ENCODE measurements at regions not wholly inside any gene's neighbourhood (a gene's known extent, or its start where the extent isn't known, plus 50 kb on each side); places are given as distances from the start of the nearest gene placed in this dataset.

DNA sequence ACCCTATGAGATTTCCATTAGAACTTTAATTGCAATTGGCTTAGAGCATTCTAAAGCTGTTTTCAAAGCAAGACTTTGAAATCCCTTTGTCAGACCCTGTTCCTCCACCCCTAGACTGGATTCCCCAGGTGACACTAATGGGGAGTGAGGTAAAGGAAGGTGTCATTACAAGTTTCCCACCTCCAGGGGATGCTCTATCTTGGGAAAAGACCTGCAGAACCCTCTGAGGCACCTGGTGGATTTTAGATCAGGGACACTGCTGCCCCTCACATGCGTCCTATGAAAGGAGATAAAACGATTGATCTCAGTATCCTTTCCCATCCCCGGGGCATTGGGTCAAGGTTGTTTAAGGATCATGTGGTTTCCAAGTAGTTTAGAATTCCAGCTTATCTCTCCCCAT, 80.3 kb upstream of the RGS4 start:
- Histone ChIP-seq H3K4me1 (no peaks in the 10 kb centered on the region), H3K27ac (no peak overlapping the region), H3K27me3 (no peaks in the 10 kb centered on the region), H3K9me3 (no peaks in the 10 kb centered on the region), H3K4me3 (no peak overlapping the region), H3K36me3 (no peaks in the 10 kb centered on the region)
- no peak for ATAC-seq
- intact Hi-C loops (cut with DNase I), result no loop called here
- TF ChIP-seq, protein P1, sequence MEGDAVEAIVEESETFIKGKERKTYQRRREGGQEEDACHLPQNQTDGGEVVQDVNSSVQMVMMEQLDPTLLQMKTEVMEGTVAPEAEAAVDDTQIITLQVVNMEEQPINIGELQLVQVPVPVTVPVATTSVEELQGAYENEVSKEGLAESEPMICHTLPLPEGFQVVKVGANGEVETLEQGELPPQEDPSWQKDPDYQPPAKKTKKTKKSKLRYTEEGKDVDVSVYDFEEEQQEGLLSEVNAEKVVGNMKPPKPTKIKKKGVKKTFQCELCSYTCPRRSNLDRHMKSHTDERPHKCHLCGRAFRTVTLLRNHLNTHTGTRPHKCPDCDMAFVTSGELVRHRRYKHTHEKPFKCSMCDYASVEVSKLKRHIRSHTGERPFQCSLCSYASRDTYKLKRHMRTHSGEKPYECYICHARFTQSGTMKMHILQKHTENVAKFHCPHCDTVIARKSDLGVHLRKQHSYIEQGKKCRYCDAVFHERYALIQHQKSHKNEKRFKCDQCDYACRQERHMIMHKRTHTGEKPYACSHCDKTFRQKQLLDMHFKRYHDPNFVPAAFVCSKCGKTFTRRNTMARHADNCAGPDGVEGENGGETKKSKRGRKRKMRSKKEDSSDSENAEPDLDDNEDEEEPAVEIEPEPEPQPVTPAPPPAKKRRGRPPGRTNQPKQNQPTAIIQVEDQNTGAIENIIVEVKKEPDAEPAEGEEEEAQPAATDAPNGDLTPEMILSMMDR (IDR thresholded peaks at IDR 0.05), result no peak
- no peak for TF ChIP-seq POLR2A (IDR thresholded peaks at IDR 0.05)
- WGBS (ENCODE audit: insufficient coverage, low coverage, low lambda C conversion rate, missing lambda C conversion rate), result no CpG with 5 or more reads among the region's 3 CpGs
- no peak for DNase-seq

DNA sequence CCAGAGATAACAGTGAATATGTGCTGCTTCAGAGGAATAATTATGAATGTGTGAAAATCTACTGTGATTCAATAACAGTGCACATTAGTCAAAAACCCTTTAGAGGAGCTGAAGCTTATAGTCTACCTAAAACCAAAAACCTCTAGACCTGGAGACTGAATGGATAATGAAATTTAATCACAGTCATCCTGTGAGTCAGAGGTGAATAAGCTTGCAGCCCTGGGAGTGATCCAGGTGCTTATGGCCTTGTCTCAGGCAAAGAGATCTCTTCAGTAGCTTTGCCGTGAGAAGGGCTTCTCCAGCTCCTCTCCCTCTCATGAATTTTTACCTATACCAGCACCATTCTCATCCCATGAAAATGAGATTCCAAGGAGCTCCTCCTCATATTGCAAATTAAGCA, 81.3 kb upstream of the RGS4 start:
- DNase-seq, result no peak
- no peak for TF ChIP-seq POLR2A (IDR thresholded peaks at IDR 0.05)
- TF ChIP-seq, protein P1 (IDR thresholded peaks at IDR 0.05), result no peak
- H3K27me3 ChIP-seq, result no peaks in the 10 kb centered on the region
- H3K9me3 ChIP-seq, result no peaks in the 10 kb centered on the region
- no peaks in the 10 kb centered on the region for H3K4me1 ChIP-seq
- H3K4me3 ChIP-seq, result no peak overlapping the region
- intact Hi-C loops (cut with DNase I), result no loop called here
- no peak for ATAC-seq
- no peak overlapping the region for H3K27ac ChIP-seq
- H3K36me3 ChIP-seq, result no peaks in the 10 kb centered on the region
- WGBS (ENCODE audit: insufficient coverage, low coverage, low lambda C conversion rate, missing lambda C conversion rate), result 89% methylated on average over 1 of the region's 1 CpG

DNA sequence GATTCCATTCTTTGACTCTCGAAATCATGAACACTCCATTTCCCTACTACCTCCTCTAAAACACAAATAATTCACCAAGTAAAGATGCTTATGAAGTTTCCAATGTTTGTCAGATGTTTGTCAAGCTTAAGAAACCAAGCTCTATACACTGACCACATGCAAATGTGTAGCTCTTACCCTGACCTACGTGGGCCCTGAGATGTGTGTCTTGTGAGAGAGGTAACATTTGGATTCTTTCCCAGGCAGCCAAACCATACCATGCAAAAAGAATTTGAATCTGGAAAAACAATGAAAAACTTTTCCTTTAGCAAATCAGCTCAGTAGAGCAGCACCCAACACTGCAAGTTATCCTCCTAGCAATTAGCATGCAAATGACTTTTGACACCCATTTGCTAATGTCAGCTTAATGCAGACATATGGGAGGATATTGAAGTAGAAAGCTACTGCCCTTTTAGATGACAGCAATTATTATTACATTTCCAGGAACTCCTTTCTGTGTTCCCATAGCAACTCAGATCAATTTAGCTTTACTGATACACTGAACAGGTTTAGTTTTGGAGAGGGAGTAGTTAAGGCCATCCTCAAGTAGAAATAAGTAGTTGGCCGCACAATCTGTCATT, 83.2 kb upstream of the RGS4 start:
- Histone ChIP-seq H3K36me3 (no peaks in the 10 kb centered on the region), H3K9me3 (no peaks in the 10 kb centered on the region), H3K27ac (no peak overlapping the region), H3K4me1 (no peaks in the 10 kb centered on the region), H3K4me3 (no peak overlapping the region), H3K27me3 (no peaks in the 10 kb centered on the region)
- TF ChIP-seq, protein P1 (IDR thresholded peaks at IDR 0.05), result no peak
- TF ChIP-seq POLR2A (IDR thresholded peaks at IDR 0.05), result no peak
- intact Hi-C loops (cut with DNase I), result no loop called here
- ATAC-seq (no peak), DNase-seq (no peak)
- WGBS (ENCODE audit: insufficient coverage, low coverage, low lambda C conversion rate, missing lambda C conversion rate), result 71% methylated on average over 3 of the region's 3 CpGs

DNA sequence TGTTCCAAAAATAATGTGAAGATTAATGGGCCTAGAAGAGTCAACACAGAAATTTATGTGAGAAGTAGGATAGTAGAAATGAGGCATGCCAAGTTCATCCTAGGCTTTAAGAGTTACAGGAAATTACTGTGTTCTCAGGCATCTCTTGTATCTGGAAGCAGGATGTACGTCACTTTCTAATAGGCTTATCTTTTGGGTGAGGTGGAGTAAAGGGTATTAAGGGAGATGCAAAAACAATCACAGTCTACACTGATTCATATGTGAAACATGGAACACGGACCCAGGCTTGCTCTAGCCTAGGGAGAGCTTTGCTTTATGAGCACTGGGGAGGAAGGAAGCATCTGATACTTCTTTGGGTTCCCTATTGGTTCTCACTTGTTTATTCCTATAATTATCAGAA, 84.5 kb upstream of the RGS4 start:
- intact Hi-C loops (cut with DNase I), result no loop called here
- 12% methylated on average over 2 of the region's 2 CpGs for WGBS (ENCODE audit: insufficient coverage, low coverage, low lambda C conversion rate, missing lambda C conversion rate)
- TF ChIP-seq POLR2A (IDR thresholded peaks at IDR 0.05), result no peak
- TF ChIP-seq, protein P1 (IDR thresholded peaks at IDR 0.05), result no peak

More for the DNA sequence above, 84.5 kb upstream of the RGS4 start:
- Histone ChIP-seq H3K4me1 (no peaks in the 10 kb centered on the region), H3K27ac (no peak overlapping the region), H3K9me3 (no peaks in the 10 kb centered on the region), H3K36me3 (no peaks in the 10 kb centered on the region), H3K4me3 (no peak overlapping the region), H3K27me3 (no peaks in the 10 kb centered on the region)
- no peak for DNase-seq
- ATAC-seq, result no peak

Measured in right lobe of liver (tissue), 6 donors.